ENCODE measurements at regions not wholly inside any gene's neighbourhood (a gene's known extent, or its start where the extent isn't known, plus 50 kb on each side); places are given as distances from the start of the nearest gene placed in this dataset.

GRCh38 chr6:112450663-112451062 lies 103.5 kb downstream of the RFPL4B start:
- Histone ChIP-seq H3K36me3 (ENCODE audit: control insufficient read depth, insufficient read depth, low read length) (no peaks in the 10 kb centered on the region), H3K4me3 (ENCODE audit: low read depth, low read length) (no peak overlapping the region), H3K27me3 (ENCODE audit: control insufficient read depth, insufficient read depth, low read length) (no peaks in the 10 kb centered on the region)
- TF ChIP-seq CTCF (IDR thresholded peaks at IDR 0.05; ENCODE audit: insufficient read depth, low read depth, low read length), result no peak
- DNase-seq (ENCODE audit: low read depth), result no peak
- ChIA-PET POLR2A (no interaction called here), CTCF (no interaction called here)

- CTCF ChIA-PET, result interaction anchor here (0.8 to 1.4 kb wide), 2 partner anchors 9 to 13 kb away, joined by 3 to 4 read pairs; no protein-coding TSS in a partner anchor
- no peak for DNase-seq (ENCODE audit: low read depth)
- Histone ChIP-seq H3K4me3 (ENCODE audit: low read depth, low read length) (no peak overlapping the region), H3K36me3 (ENCODE audit: control insufficient read depth, insufficient read depth, low read length) (no peaks in the 10 kb centered on the region), H3K27me3 (ENCODE audit: control insufficient read depth, insufficient read depth, low read length) (no peaks in the 10 kb centered on the region)
- TF ChIP-seq CTCF (IDR thresholded peaks at IDR 0.05; ENCODE audit: insufficient read depth, low read depth, low read length), result no peak
- POLR2A ChIA-PET, result interaction anchor here (0.7 kb wide), 1 partner anchor 9 kb away, joined by 3 read pairs; no protein-coding TSS in a partner anchor
These were observed 110.8 kb downstream of the RFPL4B start for GRCh38 chr6:112457886-112458285.

- ChIA-PET CTCF (no interaction called here), POLR2A (no interaction called here)
- no peak for DNase-seq (ENCODE audit: low read depth)
- H3K4me3 ChIP-seq (ENCODE audit: low read depth, low read length), result no peak overlapping the region
- H3K27me3 ChIP-seq (ENCODE audit: control insufficient read depth, insufficient read depth, low read length), result no peaks in the 10 kb centered on the region
- no peak for TF ChIP-seq CTCF (IDR thresholded peaks at IDR 0.05; ENCODE audit: insufficient read depth, low read depth, low read length)
- H3K36me3 ChIP-seq (ENCODE audit: control insufficient read depth, insufficient read depth, low read length), result no peaks in the 10 kb centered on the region
These were observed 112.7 kb downstream of the RFPL4B start for GRCh38 chr6:112459758-112460304.

- no peak for TF ChIP-seq CTCF (IDR thresholded peaks at IDR 0.05; ENCODE audit: insufficient read depth, low read depth, low read length)
- Histone ChIP-seq H3K36me3 (ENCODE audit: control insufficient read depth, insufficient read depth, low read length) (no peaks in the 10 kb centered on the region), H3K4me3 (ENCODE audit: low read depth, low read length) (no peak overlapping the region), H3K27me3 (ENCODE audit: control insufficient read depth, insufficient read depth, low read length) (no peaks in the 10 kb centered on the region)
- no peak for DNase-seq (ENCODE audit: low read depth)
- POLR2A ChIA-PET, result no interaction called here
- CTCF ChIA-PET, result no interaction called here
These were observed 118.0 kb downstream of the RFPL4B start for GRCh38 chr6:112464901-112465665.

- POLR2A ChIA-PET, result interaction anchor here (0.6 to 0.7 kb wide), 4 partner anchors 9 to 214 kb away, joined by 3 read pairs; no protein-coding TSS in a partner anchor
- TF ChIP-seq CTCF (IDR thresholded peaks at IDR 0.05; ENCODE audit: insufficient read depth, low read depth, low read length), result no peak
- CTCF ChIA-PET, result interaction anchor here (0.6 to 1.2 kb wide), 3 partner anchors 9 to 629 kb away, joined by 3 to 5 read pairs (median 4); no protein-coding TSS in a partner anchor
- DNase-seq (ENCODE audit: low read depth), result no peak
- no peaks in the 10 kb centered on the region for H3K36me3 ChIP-seq (ENCODE audit: control insufficient read depth, insufficient read depth, low read length)
- no peaks in the 10 kb centered on the region for H3K27me3 ChIP-seq (ENCODE audit: control insufficient read depth, insufficient read depth, low read length)
- H3K4me3 ChIP-seq (ENCODE audit: low read depth, low read length), result no peak overlapping the region
These were observed 119.4 kb downstream of the RFPL4B start for GRCh38 chr6:112466373-112467151.

Measured in BJ (cell line).